Smooth muscle cell (in vitro differentiated cells): ENCODE measurements at regions not wholly inside any gene's neighbourhood (a gene's known extent, or its start where the extent isn't known, plus 50 kb on each side); places are given as distances from the start of the nearest gene placed in this dataset.

Experiments used
- DNase-seq: peaks from one replicate; lab custom pipeline; 2025; ENCODE audit not compliant: unreplicated experiment; lab: John Stamatoyannopoulos, UW
- H2AFZ ChIP-seq: fragments of 200-600 bp; sonication (generic); 2 replicates; pipeline ENCODE4 v1.6.0; 2016; ENCODE audit warnings: antibody characterized with exemption, low read depth, mild to moderate bottlenecking
- H3F3A ChIP-seq: fragments of 200-600 bp; sonication (generic); 2 replicates; pipeline ENCODE4 v1.6.0; 2017; ENCODE audit warnings: antibody characterized with exemption, low read depth
- H3K27ac ChIP-seq: fragments of 200-600 bp; sonication (generic); 2 replicates; pipeline ENCODE4 v1.5.1; 2016; ENCODE audit warnings: low read depth, mild to moderate bottlenecking
- H3K27me3 ChIP-seq: fragments of 200-600 bp; sonication (generic); 2 replicates; pipeline ENCODE4 v1.6.1; 2016; ENCODE audit warnings: low read depth, mild to moderate bottlenecking
- H3K36me3 ChIP-seq: fragments of 200-600 bp; sonication (generic); 2 replicates; pipeline ENCODE4 v1.5.1; 2016; ENCODE audit warnings: low read depth
- H3K4me1 ChIP-seq: fragments of 200-600 bp; sonication (generic); 2 replicates; pipeline ENCODE4 v1.5.1; 2016; ENCODE audit warnings: low read depth
- H3K4me2 ChIP-seq: fragments of 200-600 bp; sonication (generic); 2 replicates; pipeline ENCODE4 v1.6.0; 2016; ENCODE audit warnings: mild to moderate bottlenecking
- H3K4me3 ChIP-seq: fragments of 200-600 bp; sonication (generic); 2 replicates; pipeline ENCODE4 v1.5.1; 2016; ENCODE audit warnings: mild to moderate bottlenecking
- H3K79me2 ChIP-seq: fragments of 200-600 bp; sonication (generic); 2 replicates; pipeline ENCODE4 v1.6.0; 2016; ENCODE audit warnings: low read depth, mild to moderate bottlenecking
- H3K9ac ChIP-seq: fragments of 200-600 bp; sonication (generic); 2 replicates; pipeline ENCODE4 v1.6.0; 2016; ENCODE audit warnings: low read depth
- H3K9me3 ChIP-seq: fragments of 200-600 bp; sonication (generic); replicated peaks from 2 replicates; pipeline ENCODE4 v1.5.1; 2016; ENCODE audit warnings: low read depth
- H4K20me1 ChIP-seq: fragments of 200-600 bp; sonication (generic); 2 replicates; pipeline ENCODE4 v1.6.0; 2016; ENCODE audit warnings: low read depth
- CTCF ChIP-seq: fragments of 200-600 bp; sonication (generic); IDR thresholded peaks from 2 replicates; pipeline ENCODE4 v1.5.1; 2017; ENCODE audit warnings: borderline replicate concordance, mild to moderate bottlenecking, antibody characterized with exemption; ENCODE audit not compliant: insufficient read depth, poor library complexity, severe bottlenecking
- WGBS: methylation state at CpG from one replicate; pipeline ENCODE4 v1.1.7; 2016; ENCODE audit warnings: low lambda C conversion rate; 5-methylcytosine and 5-hydroxymethylcytosine counted together

- H3K9ac ChIP-seq: no peak overlapping the region
- H2AFZ ChIP-seq: no peak overlapping the region
- H3K27me3 ChIP-seq: no peaks in the 10 kb centered on the region
- no peaks in the 10 kb centered on the region for H3K36me3 ChIP-seq
- no peak overlapping the region for H3K4me2 ChIP-seq
- no peak overlapping the region for H3K27ac ChIP-seq
- H3F3A ChIP-seq: no peaks in the 10 kb centered on the region
- 13% methylated on average over 1 of the region's 1 CpG for WGBS
- no peaks in the 10 kb centered on the region for H3K4me1 ChIP-seq
- DNase-seq: no peak
- no peaks in the 10 kb centered on the region for H3K79me2 ChIP-seq
- no peaks in the 10 kb centered on the region for H4K20me1 ChIP-seq
- peaks cover 12% of the 10 kb centered on the region for H3K9me3 ChIP-seq
- no peak for TF ChIP-seq CTCF
- no peak overlapping the region for H3K4me3 ChIP-seq
Observed at GRCh38 chr10:42490368-42490767, 148.0 kb downstream of the ZNF33B start.

GRCh38 chr10:42488416-42488815, 150.0 kb downstream of the ZNF33B start:
- no peak for TF ChIP-seq CTCF
- H4K20me1 ChIP-seq: no peaks in the 10 kb centered on the region
- no peaks in the 10 kb centered on the region for H3K79me2 ChIP-seq
- no peaks in the 10 kb centered on the region for H3F3A ChIP-seq
- no peaks in the 10 kb centered on the region for H3K4me1 ChIP-seq
- no peak overlapping the region for H3K9ac ChIP-seq
- no peaks in the 10 kb centered on the region for H3K27me3 ChIP-seq
- no peak for DNase-seq
- no peak overlapping the region for H3K4me3 ChIP-seq
- no peaks in the 10 kb centered on the region for H3K36me3 ChIP-seq
- 71% methylated on average over 5 of the region's 5 CpGs for WGBS
- no peak overlapping the region for H3K4me2 ChIP-seq
- H2AFZ ChIP-seq: no peak overlapping the region
- H3K9me3 ChIP-seq: peaks cover 14% of the 10 kb centered on the region
- H3K27ac ChIP-seq: no peak overlapping the region

GRCh38 chr10:42482411-42482810, 156.0 kb downstream of the ZNF33B start:
- Histone ChIP-seq H3K27ac (no peak overlapping the region), H3K4me2 (no peak overlapping the region), H3F3A (no peaks in the 10 kb centered on the region), H3K4me3 (no peak overlapping the region), H2AFZ (no peak overlapping the region), H3K4me1 (no peaks in the 10 kb centered on the region), H3K9me3 (peaks cover 10% of the 10 kb centered on the region), H3K9ac (no peak overlapping the region), H4K20me1 (no peaks in the 10 kb centered on the region), H3K79me2 (no peaks in the 10 kb centered on the region), H3K36me3 (no peaks in the 10 kb centered on the region), H3K27me3 (no peaks in the 10 kb centered on the region)
- TF ChIP-seq CTCF: no peak
- DNase-seq: no peak
- WGBS: 69% methylated on average over 1 of the region's 1 CpG

GRCh38 chr10:42479057-42479456, 159.3 kb downstream of the ZNF33B start:
- no peak for TF ChIP-seq CTCF
- H3K9me3 ChIP-seq: peaks cover 6% of the 10 kb centered on the region

More at GRCh38 chr10:42479057-42479456, 159.3 kb downstream of the ZNF33B start:
- no peak overlapping the region for H3K4me2 ChIP-seq
- H3K4me1 ChIP-seq: no peaks in the 10 kb centered on the region
- H3K27ac ChIP-seq: no peak overlapping the region
- H3K9ac ChIP-seq: no peak overlapping the region
- DNase-seq: no peak
- H4K20me1 ChIP-seq: no peaks in the 10 kb centered on the region
- WGBS: 100% methylated on average over 1 of the region's 1 CpG
- no peaks in the 10 kb centered on the region for H3F3A ChIP-seq
- H3K27me3 ChIP-seq: no peaks in the 10 kb centered on the region
- no peaks in the 10 kb centered on the region for H3K36me3 ChIP-seq
- H3K4me3 ChIP-seq: no peak overlapping the region
- no peaks in the 10 kb centered on the region for H3K79me2 ChIP-seq
- no peak overlapping the region for H2AFZ ChIP-seq
